WTC11 (cell line): ENCODE measurements at regions not wholly inside any gene's neighbourhood (a gene's known extent, or its start where the extent isn't known, plus 50 kb on each side); places are given as distances from the start of the nearest gene placed in this dataset.

Source experiments
- ATAC-seq: fragments of 200-7000 bp; cut with Tn5 transposase; 2 replicates; pipeline ENCODE4 v1.10.0; 2021; ENCODE audit warnings: mild to moderate bottlenecking, moderate library complexity
- CTCF ChIA-PET: fragments of 300-600 bp; sonication (Branson Sonifier 250); formaldehyde crosslinking; loops from one replicate; lab custom pipeline; 2021; ENCODE audit warnings: antibody characterized with exemption; lab: Charles Lee
- POLR2A ChIA-PET: fragments of 350-600 bp; sonication (Branson Sonifier 250); formaldehyde crosslinking; loops from one replicate; lab custom pipeline; 2021; ENCODE audit warnings: antibody characterized with exemption; lab: Charles Lee
- DNase-seq: peaks from one replicate; pipeline ENCODE4 v3.0.0; 2021; ENCODE audit warnings: low spot score
- H3K27ac Mint-ChIP-seq: 2 replicates; pipeline ENCODE4 v1.8.0; 2021; ENCODE audit warnings: mixed read lengths
- H3K27me3 Mint-ChIP-seq: 2 replicates; pipeline ENCODE4 v1.8.0; 2021; ENCODE audit warnings: low read depth, mild to moderate bottlenecking, moderate library complexity, mixed read lengths
- H3K36me3 Mint-ChIP-seq: 2 replicates; pipeline ENCODE4 v1.8.0; 2021; ENCODE audit warnings: mixed read lengths
- H3K4me1 Mint-ChIP-seq: 2 replicates; pipeline ENCODE4 v1.8.0; 2022; ENCODE audit warnings: mixed read lengths
- H3K4me3 Mint-ChIP-seq: 2 replicates; pipeline ENCODE4 v1.8.0; 2021; ENCODE audit warnings: mild to moderate bottlenecking, moderate library complexity, mixed read lengths
- H3K9me3 Mint-ChIP-seq: 2 replicates; pipeline ENCODE4 v1.8.0; 2021; ENCODE audit warnings: mixed read lengths
- AR ChIP-seq: fragments of 250-450 bp; sonication (Bioruptor Pico); IDR thresholded peaks from 2 replicates; pipeline ENCODE4 v1.9.0; 2021; ENCODE audit warnings: mild to moderate bottlenecking
- ARID4B ChIP-seq: sonication (generic); formaldehyde crosslinking; IDR thresholded peaks from 2 replicates; pipeline ENCODE4 v1.8.0; 2023; ENCODE audit warnings: missing genetic modification reagents, mild to moderate bottlenecking, borderline replicate concordance
- CREB1 ChIP-seq: sonication (generic); formaldehyde crosslinking; IDR thresholded peaks from 2 replicates; pipeline ENCODE4 v1.8.0; 2023; ENCODE audit warnings: mild to moderate bottlenecking, missing genetic modification reagents
- CTCF ChIP-seq: fragments of 200-600 bp; IDR thresholded peaks from 2 replicates; pipeline ENCODE4 v1.8.0; 2022; ENCODE audit warnings: antibody characterized with exemption
- FOXP4 ChIP-seq: sonication (generic); formaldehyde crosslinking; IDR thresholded peaks from 2 replicates; pipeline ENCODE4 v1.8.0; 2022; ENCODE audit warnings: mild to moderate bottlenecking, missing genetic modification reagents
- GABPB1 ChIP-seq: sonication (generic); formaldehyde crosslinking; IDR thresholded peaks from 2 replicates; pipeline ENCODE4 v1.8.1; 2023; ENCODE audit warnings: mild to moderate bottlenecking, missing genetic modification reagents
- GTF2I ChIP-seq: fragments of 250-450 bp; sonication (Bioruptor Pico); conservative IDR thresholded peaks from 2 replicates; pipeline ENCODE4 v1.4.0; 2021; ENCODE audit warnings: mild to moderate bottlenecking
- NFYB ChIP-seq: sonication (generic); formaldehyde crosslinking; conservative IDR thresholded peaks from 2 replicates; pipeline ENCODE4 v1.8.0; 2022; ENCODE audit warnings: low read depth, missing genetic modification reagents
- RORB ChIP-seq: fragments of 250-450 bp; sonication (Bioruptor Pico); IDR thresholded peaks from 2 replicates; pipeline ENCODE4 v1.9.0; 2021; ENCODE audit warnings: mild to moderate bottlenecking
- TP53 ChIP-seq: sonication (generic); formaldehyde crosslinking; IDR thresholded peaks from 2 replicates; pipeline ENCODE4 v1.8.1; 2023; ENCODE audit warnings: mild to moderate bottlenecking, missing genetic modification reagents
- ZMAT4 ChIP-seq: fragments of 250-450 bp; sonication (Bioruptor Pico); IDR thresholded peaks from 2 replicates; pipeline ENCODE4 v1.9.0; 2021; ENCODE audit warnings: mild to moderate bottlenecking
- ZNF121 ChIP-seq: sonication (generic); formaldehyde crosslinking; IDR thresholded peaks from 2 replicates; pipeline ENCODE4 v1.8.0; 2023; ENCODE audit warnings: missing genetic modification reagents
- ZNF138 ChIP-seq: sonication (generic); formaldehyde crosslinking; conservative IDR thresholded peaks from 2 replicates; pipeline ENCODE4 v1.8.1; 2022; ENCODE audit warnings: mild to moderate bottlenecking, moderate library complexity, missing genetic modification reagents
- ZNF232 ChIP-seq: sonication (generic); formaldehyde crosslinking; IDR thresholded peaks from 2 replicates; pipeline ENCODE4 v1.8.0; 2022; ENCODE audit warnings: mild to moderate bottlenecking, missing genetic modification reagents
- TF ChIP-seq, protein P1 (sequence below): sonication (generic); formaldehyde crosslinking; IDR thresholded peaks from 2 replicates; pipeline ENCODE4 v1.8.0; 2022; ENCODE audit warnings: mild to moderate bottlenecking, missing genetic modification reagents
- TF ChIP-seq, protein P2 (sequence below): sonication (generic); formaldehyde crosslinking; IDR thresholded peaks from 2 replicates; pipeline ENCODE4 v1.8.1; 2023; ENCODE audit warnings: mild to moderate bottlenecking, moderate library complexity, missing genetic modification reagents

DNA sequence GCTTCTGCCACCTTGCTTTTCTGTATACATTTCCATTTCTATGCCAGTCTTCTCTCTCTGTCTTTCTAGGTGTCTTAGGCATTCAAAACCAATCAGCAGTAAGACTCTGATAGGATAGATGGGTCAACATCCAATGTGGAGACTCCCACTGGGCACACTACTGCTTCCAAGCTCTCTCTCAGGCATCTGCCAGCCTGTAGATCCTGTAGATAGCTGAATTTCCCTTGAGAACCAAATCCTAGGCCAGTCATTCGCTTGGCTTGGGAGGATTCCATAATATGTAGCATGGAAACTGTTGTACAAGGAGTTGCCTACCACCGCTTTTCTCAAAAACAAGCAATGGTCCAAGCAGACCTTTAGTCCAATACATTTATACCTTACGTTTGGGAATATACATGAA lies 262.8 kb upstream of the RARB start (continued):
- TF ChIP-seq AR (CRISPR knock-in tag) (no peak), ZNF232 (CRISPR knock-in tag) (no peak), NFYB (CRISPR knock-in tag) (no peak), CTCF (no peak), RORB (CRISPR knock-in tag) (no peak)

DNA sequence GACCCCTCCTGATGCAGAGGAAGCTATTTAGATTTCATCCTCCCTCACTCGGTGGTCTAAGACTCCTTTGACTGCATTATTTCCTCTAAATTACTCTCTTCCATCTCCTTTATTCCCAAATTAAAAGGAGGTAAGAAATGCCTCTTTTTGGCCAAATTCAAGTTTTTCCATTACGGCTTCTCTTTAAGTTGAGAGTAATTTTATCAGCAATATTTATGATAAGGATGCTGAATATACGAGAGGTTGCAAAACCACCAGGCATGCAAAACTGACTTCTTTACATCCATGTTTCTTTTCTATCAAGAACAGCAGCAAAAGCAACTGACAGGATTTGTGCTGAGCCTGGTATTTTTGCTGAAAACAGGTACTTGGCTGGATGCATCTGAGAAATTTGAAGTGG lies 262.0 kb upstream of the RARB start:
- no peak overlapping the region for H3K4me3 Mint-ChIP-seq

GRCh38 chr3:25169151-25169550 lies 258.9 kb upstream of the RARB start:
- DNase-seq = no peak
- no peak overlapping the region for H3K27ac Mint-ChIP-seq
- H3K27me3 Mint-ChIP-seq = no peaks in the 10 kb centered on the region
- H3K9me3 Mint-ChIP-seq = peaks cover 10% of the 10 kb centered on the region
- H3K4me1 Mint-ChIP-seq = peaks cover 36% of the 10 kb centered on the region
- peaks cover 10% of the 10 kb centered on the region for H3K36me3 Mint-ChIP-seq
- ChIA-PET POLR2A (no interaction called here), CTCF (no interaction called here)
- H3K4me3 Mint-ChIP-seq = no peak overlapping the region
- TF ChIP-seq FOXP4 (CRISPR knock-in tag) (no peak), ZNF138 (CRISPR knock-in tag) (no peak), CREB1 (CRISPR knock-in tag) (no peak), GTF2I (CRISPR knock-in tag) (no peak), GABPB1 (CRISPR knock-in tag) (no peak)
- TF ChIP-seq, protein P1, sequence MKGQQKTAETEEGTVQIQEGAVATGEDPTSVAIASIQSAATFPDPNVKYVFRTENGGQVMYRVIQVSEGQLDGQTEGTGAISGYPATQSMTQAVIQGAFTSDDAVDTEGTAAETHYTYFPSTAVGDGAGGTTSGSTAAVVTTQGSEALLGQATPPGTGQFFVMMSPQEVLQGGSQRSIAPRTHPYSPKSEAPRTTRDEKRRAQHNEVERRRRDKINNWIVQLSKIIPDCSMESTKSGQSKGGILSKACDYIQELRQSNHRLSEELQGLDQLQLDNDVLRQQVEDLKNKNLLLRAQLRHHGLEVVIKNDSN = no peak
- no peak for ATAC-seq

More for the DNA sequence above, 262.0 kb upstream of the RARB start:
- POLR2A ChIA-PET = no interaction called here
- peaks cover 22% of the 10 kb centered on the region for H3K9me3 Mint-ChIP-seq
- ATAC-seq (no peak), DNase-seq (no peak)
- no peak for TF ChIP-seq ZNF121 (CRISPR knock-in tag)
- TF ChIP-seq ZMAT4 (CRISPR knock-in tag) = no peak
- peaks cover 9% of the 10 kb centered on the region for H3K4me1 Mint-ChIP-seq
- no peak overlapping the region for H3K27ac Mint-ChIP-seq
- peaks cover 14% of the 10 kb centered on the region for H3K36me3 Mint-ChIP-seq
- no peaks in the 10 kb centered on the region for H3K27me3 Mint-ChIP-seq
- CTCF ChIA-PET = no interaction called here

- no peak overlapping the region for H3K4me3 Mint-ChIP-seq
- DNase-seq = no peak
- POLR2A ChIA-PET = interaction anchor here (0.6 kb wide), 1 partner anchor 308 kb away, joined by 3 read pairs; no protein-coding TSS in a partner anchor
- peaks cover 10% of the 10 kb centered on the region for H3K9me3 Mint-ChIP-seq
- peak; percentile 63 for ATAC-seq
- peaks cover 4% of the 10 kb centered on the region; the same call in 1 of the 2 replicates for H3K27me3 Mint-ChIP-seq
- peaks cover 10% of the 10 kb centered on the region for H3K36me3 Mint-ChIP-seq
- peaks cover 44% of the 10 kb centered on the region for H3K4me1 Mint-ChIP-seq
- no peak overlapping the region for H3K27ac Mint-ChIP-seq
- CTCF ChIA-PET = no interaction called here
- TF ChIP-seq, protein P2, sequence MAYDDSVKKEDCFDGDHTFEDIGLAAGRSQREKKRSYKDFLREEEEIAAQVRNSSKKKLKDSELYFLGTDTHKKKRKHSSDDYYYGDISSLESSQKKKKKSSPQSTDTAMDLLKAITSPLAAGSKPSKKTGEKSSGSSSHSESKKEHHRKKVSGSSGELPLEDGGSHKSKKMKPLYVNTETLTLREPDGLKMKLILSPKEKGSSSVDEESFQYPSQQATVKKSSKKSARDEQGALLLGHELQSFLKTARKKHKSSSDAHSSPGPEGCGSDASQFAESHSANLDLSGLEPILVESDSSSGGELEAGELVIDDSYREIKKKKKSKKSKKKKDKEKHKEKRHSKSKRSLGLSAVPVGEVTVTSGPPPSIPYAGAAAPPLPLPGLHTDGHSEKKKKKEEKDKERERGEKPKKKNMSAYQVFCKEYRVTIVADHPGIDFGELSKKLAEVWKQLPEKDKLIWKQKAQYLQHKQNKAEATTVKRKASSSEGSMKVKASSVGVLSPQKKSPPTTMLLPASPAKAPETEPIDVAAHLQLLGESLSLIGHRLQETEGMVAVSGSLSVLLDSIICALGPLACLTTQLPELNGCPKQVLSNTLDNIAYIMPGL (CRISPR knock-in tag) = no peak
- TF ChIP-seq TP53 (no peak), ARID4B (CRISPR knock-in tag) (no peak)
Observed at GRCh38 chr3:25170021-25170420, 258.0 kb upstream of the RARB start.
